Cardiac muscle cell (in vitro differentiated cells and primary cell): ENCODE measurements at regions not wholly inside any gene's neighbourhood (a gene's known extent, or its start where the extent isn't known, plus 50 kb on each side); places are given as distances from the start of the nearest gene placed in this dataset.

ENCODE experiments used
- DNase-seq, 2 donors: peaks; one replicate each; pipeline versions ENCODE4 v3.0.0 to v3.0.0-alpha.2; 2010 to 2017; ENCODE audit warnings: low read depth in 1 of 2, low spot score in 1 of 2
- H3K27ac ChIP-seq: fragments of 200-600 bp; sonication (generic); 2 replicates; pipeline ENCODE4 v1.5.1; 2016
- H3K27me3 ChIP-seq: fragments of 200-600 bp; sonication (generic); 2 replicates; pipeline ENCODE4 v1.6.0; 2016; ENCODE audit warnings: control low read depth
- H3K36me3 ChIP-seq: fragments of 200-600 bp; sonication (generic); 2 replicates; pipeline ENCODE4 v1.5.1; 2016; ENCODE audit warnings: control low read depth
- H3K4me1 ChIP-seq: fragments of 200-600 bp; sonication (generic); 2 replicates; pipeline ENCODE4 v1.8.1; 2017; ENCODE audit warnings: low read depth, mild to moderate bottlenecking, mixed run types
- H3K4me3 ChIP-seq: fragments of 200-600 bp; sonication (generic); 2 replicates; pipeline ENCODE4 v1.5.1; 2016; ENCODE audit warnings: mild to moderate bottlenecking
- H3K9me3 ChIP-seq: fragments of 200-600 bp; sonication (generic); 2 replicates; pipeline ENCODE4 v1.5.1; 2017; ENCODE audit warnings: low read depth, mild to moderate bottlenecking, control low read depth
- TF ChIP-seq, protein P1 (sequence below): IDR thresholded peaks from 2 replicates; pipeline ENCODE4 v1.5.1; 2012; ENCODE audit warnings: low read depth, mild to moderate bottlenecking, low read length

DNA sequence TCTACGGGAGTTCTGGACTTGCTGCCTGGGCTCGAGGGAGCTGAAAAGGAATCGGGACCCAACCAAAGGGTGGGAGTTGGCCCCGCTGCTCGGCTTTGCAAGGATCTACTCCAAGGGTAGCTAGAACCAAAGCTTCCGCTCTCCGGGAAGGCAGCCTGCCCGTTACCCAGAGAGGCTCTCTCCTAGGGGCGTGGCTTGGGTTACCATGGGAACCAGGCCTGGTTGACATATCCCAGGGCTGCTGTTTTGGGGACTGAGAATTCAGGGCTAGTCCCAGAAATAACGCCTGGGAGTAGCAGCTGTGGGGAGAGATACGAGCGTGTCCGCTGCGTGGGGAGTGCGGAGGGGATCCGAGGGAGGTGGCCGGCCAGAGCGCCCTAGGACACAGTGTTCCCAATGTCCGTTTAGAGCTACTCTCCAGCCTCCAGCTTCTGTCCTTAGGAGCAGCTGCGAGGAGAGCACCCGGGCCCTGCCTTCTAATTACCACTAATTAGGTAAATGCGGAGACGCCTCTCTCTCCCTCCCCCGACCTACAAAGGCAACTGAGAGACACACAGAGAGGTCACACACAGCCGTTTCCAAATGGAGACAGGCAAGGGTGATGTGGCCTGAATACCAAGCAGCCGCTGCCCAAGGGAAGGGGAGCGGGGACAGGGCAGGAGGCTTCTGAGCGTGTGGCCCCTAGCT, 141.6 kb upstream of the CADM1 start:
- no peaks in the 10 kb centered on the region for H3K27me3 ChIP-seq
- no peak overlapping the region for H3K27ac ChIP-seq
- H3K36me3 ChIP-seq = no peaks in the 10 kb centered on the region
- TF ChIP-seq, protein P1, sequence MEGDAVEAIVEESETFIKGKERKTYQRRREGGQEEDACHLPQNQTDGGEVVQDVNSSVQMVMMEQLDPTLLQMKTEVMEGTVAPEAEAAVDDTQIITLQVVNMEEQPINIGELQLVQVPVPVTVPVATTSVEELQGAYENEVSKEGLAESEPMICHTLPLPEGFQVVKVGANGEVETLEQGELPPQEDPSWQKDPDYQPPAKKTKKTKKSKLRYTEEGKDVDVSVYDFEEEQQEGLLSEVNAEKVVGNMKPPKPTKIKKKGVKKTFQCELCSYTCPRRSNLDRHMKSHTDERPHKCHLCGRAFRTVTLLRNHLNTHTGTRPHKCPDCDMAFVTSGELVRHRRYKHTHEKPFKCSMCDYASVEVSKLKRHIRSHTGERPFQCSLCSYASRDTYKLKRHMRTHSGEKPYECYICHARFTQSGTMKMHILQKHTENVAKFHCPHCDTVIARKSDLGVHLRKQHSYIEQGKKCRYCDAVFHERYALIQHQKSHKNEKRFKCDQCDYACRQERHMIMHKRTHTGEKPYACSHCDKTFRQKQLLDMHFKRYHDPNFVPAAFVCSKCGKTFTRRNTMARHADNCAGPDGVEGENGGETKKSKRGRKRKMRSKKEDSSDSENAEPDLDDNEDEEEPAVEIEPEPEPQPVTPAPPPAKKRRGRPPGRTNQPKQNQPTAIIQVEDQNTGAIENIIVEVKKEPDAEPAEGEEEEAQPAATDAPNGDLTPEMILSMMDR = no peak
- peak in 1 of 2 donors; percentile 80 for DNase-seq
- peaks cover 9% of the 10 kb centered on the region for H3K4me1 ChIP-seq
- H3K4me3 ChIP-seq = no peak overlapping the region
- no peaks in the 10 kb centered on the region for H3K9me3 ChIP-seq

DNA sequence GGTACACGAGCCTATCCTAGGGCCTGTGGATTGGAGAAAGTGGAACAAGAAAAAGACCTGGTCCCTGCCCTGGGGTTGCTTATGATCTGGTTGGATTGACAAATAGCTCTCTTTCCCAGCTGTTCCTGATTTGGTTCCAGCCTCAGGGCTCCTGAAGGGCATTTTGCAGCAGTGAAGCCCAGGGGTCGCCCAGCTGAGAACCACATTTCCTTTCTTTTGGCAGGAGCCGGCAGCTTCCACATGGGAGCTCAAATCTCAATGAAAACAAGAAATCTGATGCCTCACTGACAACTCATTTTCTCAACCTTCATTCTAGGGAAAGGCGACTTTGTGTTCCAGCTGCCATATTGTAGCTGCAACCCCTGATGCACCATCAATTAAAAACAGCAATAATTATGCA, 140.6 kb upstream of the CADM1 start:
- TF ChIP-seq, protein P1 = no peak
- peaks cover 9% of the 10 kb centered on the region for H3K4me1 ChIP-seq
- no peaks in the 10 kb centered on the region for H3K36me3 ChIP-seq
- no peaks in the 10 kb centered on the region for H3K27me3 ChIP-seq
- no peak overlapping the region for H3K27ac ChIP-seq
- no peak overlapping the region for H3K4me3 ChIP-seq
- DNase-seq = no peak
- H3K9me3 ChIP-seq = no peaks in the 10 kb centered on the region

DNA sequence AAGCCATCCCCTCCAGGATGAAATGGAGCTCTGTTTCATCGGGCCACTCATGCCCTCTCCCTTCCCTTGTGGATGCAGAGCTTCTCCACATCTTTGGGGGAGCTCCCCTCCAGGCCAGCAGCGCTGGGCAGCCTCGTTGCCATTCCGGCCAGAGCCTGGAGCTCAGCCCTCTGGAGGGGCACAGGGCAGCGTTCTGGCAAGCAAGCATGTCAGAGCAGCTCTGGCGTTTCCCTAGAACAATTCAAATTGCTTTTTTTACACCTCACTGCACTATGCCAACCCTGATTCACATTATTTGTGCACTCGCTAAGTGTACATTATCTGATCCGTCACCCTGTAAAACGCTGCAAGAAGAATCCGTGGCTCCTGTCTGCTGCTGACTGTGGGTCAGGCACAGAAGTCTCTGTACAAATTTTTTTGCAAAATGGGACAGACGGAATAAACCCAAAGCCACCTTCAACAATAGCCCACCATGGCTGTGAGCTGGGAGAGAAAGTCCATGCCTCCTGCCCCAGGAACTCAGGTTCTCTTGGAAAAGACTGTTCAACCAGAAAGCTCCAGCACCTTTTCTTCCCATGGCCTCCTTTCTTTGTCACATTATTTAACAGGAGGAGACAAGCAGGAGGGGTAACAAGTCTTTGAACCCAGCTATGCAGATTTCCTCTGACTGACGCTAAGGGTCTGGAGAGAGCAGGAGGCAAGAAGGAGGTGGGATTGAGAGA, 139.5 kb upstream of the CADM1 start:
- Histone ChIP-seq H3K27ac (no peak overlapping the region), H3K27me3 (no peaks in the 10 kb centered on the region), H3K4me1 (peaks cover 9% of the 10 kb centered on the region), H3K4me3 (no peak overlapping the region), H3K9me3 (no peaks in the 10 kb centered on the region), H3K36me3 (no peaks in the 10 kb centered on the region)
- TF ChIP-seq, protein P1 = no peak
- no peak for DNase-seq

DNA sequence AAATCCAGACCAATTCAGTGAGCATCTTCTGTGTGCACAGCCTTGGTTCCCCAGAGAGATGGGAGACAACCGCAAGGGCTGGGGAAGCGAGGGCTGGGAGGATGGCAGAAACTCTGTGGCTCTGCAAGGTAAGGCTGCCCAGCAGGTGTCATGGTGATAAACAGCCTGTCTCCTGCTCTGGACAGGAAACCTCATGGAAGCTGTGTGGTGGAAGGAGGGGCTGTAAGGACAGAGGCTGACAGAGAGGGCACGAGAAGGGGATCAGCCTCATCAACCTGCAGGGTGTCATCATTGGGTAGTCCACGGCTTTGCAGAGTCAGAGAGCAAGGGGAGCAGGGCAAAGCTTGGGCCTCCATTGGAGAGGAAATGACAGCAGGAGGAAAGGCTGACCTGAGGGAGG, 138.4 kb upstream of the CADM1 start:
- Histone ChIP-seq H3K9me3 (no peaks in the 10 kb centered on the region), H3K4me3 (no peak overlapping the region), H3K27ac (no peak overlapping the region), H3K27me3 (no peaks in the 10 kb centered on the region), H3K36me3 (no peaks in the 10 kb centered on the region), H3K4me1 (peaks cover 9% of the 10 kb centered on the region)
- TF ChIP-seq, protein P1 = no peak
- no peak for DNase-seq

DNA sequence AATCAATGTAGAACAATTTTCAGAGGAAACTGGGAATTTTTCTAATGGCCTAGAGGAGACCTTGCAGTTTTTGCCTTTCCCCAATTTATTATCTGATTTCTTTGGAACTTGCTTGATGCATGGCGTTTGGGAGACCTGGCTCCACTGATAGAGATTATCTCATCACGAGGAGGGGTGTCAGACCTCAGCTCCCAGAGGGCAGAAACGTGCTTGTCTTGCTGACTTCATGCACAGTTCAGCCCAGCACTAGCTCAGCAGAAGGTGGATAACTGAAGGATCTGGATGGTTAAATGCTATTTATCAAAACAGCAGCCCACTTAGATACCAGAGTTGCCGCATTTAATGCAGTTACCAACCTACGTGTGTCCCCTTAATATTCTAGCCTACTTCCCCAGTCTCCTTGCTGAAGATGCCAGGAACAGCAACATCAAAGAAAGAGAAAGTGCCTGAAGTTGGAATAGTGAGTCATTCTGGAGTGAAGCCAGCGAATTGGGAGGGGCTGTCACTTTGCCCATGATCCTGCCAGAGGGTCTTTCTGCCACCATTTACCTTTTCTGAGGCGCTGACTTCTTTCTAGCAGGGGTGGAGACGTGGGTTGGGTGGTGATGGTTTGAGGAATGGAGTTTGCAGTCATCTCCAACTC, 133.5 kb upstream of the CADM1 start:
- Histone ChIP-seq H3K9me3 (no peaks in the 10 kb centered on the region), H3K27me3 (no peaks in the 10 kb centered on the region), H3K4me1 (peaks cover 6% of the 10 kb centered on the region), H3K27ac (no peak overlapping the region), H3K4me3 (no peak overlapping the region), H3K36me3 (no peaks in the 10 kb centered on the region)
- DNase-seq = no peak
- TF ChIP-seq, protein P1 = no peak
